HTR-8/SVneo (cell line): ENCODE measurements at regions not wholly inside any gene's neighbourhood (a gene's known extent, or its start where the extent isn't known, plus 50 kb on each side); places are given as distances from the start of the nearest gene placed in this dataset.

Source experiments
- DNase-seq: peaks from one replicate; pipeline ENCODE4 v3.0.0; 2011; ENCODE audit warnings: low spot score, mixed read lengths; ENCODE audit not compliant: insufficient read length
- FAIRE-seq: peaks from 2 replicates; lab custom pipeline; 2011; peaks lifted over from hg19 to GRCh38; lab: Jason Lieb, UNC

GRCh38 chrX:39814391-39814790 lies 283.4 kb downstream of the BCOR start:
- FAIRE-seq (peak; percentile 36), DNase-seq (peak; percentile 8)

- peak; percentile 16 for FAIRE-seq
- no peak for DNase-seq
These were observed 282.1 kb downstream of the BCOR start for GRCh38 chrX:39815631-39816030.

- no peak for FAIRE-seq
- DNase-seq: peak; percentile 13
These were observed 280.7 kb downstream of the BCOR start for GRCh38 chrX:39816871-39817731.

- FAIRE-seq (no peak), DNase-seq (no peak)
These were observed 279.8 kb downstream of the BCOR start for GRCh38 chrX:39817754-39818470.

GRCh38 chrX:39818750-39819149 lies 279.0 kb downstream of the BCOR start:
- FAIRE-seq: no peak
- no peak for DNase-seq

- FAIRE-seq (no peak), DNase-seq (no peak)
These were observed 277.6 kb downstream of the BCOR start for GRCh38 chrX:39819921-39820849.

- FAIRE-seq: peak; percentile 60
- peak; percentile 19 for DNase-seq
These were observed 276.6 kb downstream of the BCOR start for GRCh38 chrX:39820938-39821708.

- DNase-seq: no peak
- FAIRE-seq: no peak
These were observed 276.1 kb downstream of the BCOR start for GRCh38 chrX:39821709-39822095.

GRCh38 chrX:39822133-39822748 lies 275.5 kb downstream of the BCOR start:
- no peak for FAIRE-seq
- DNase-seq: no peak

GRCh38 chrX:39823424-39823823 lies 274.3 kb downstream of the BCOR start:
- FAIRE-seq: no peak
- DNase-seq: no peak

GRCh38 chrX:39823854-39824253 lies 273.9 kb downstream of the BCOR start:
- DNase-seq (no peak), FAIRE-seq (peak; percentile 36)

- DNase-seq (no peak), FAIRE-seq (no peak)
These were observed 270.8 kb downstream of the BCOR start for GRCh38 chrX:39826813-39827543.

- DNase-seq (no peak), FAIRE-seq (no peak)
These were observed 269.8 kb downstream of the BCOR start for GRCh38 chrX:39827951-39828350.

- no peak for DNase-seq
- no peak for FAIRE-seq
These were observed 268.8 kb downstream of the BCOR start for GRCh38 chrX:39828971-39829370.

- FAIRE-seq: no peak
- DNase-seq: no peak
These were observed 267.8 kb downstream of the BCOR start for GRCh38 chrX:39829965-39830364.

GRCh38 chrX:39830414-39830813 lies 267.3 kb downstream of the BCOR start:
- no peak for FAIRE-seq
- DNase-seq: no peak

GRCh38 chrX:39832211-39832610 lies 265.5 kb downstream of the BCOR start:
- FAIRE-seq (no peak), DNase-seq (no peak)

GRCh38 chrX:39834600-39834999 lies 263.2 kb downstream of the BCOR start:
- DNase-seq: no peak
- FAIRE-seq: no peak

- FAIRE-seq: no peak
- DNase-seq: no peak
These were observed 262.5 kb downstream of the BCOR start for GRCh38 chrX:39835241-39835640.
